SHP77 treated with DMSO at 0.1 percent for 48 hours (cell line): ENCODE measurements at regions not wholly inside any gene's neighbourhood (a gene's known extent, or its start where the extent isn't known, plus 50 kb on each side); places are given as distances from the start of the nearest gene placed in this dataset.
"Not testable (repeated sequence)": the region's sequence is repeated elsewhere in the genome, so short reads cannot be mapped to it uniquely, and the experiment has no call there.

Experiments
- DNase-seq: peaks from one replicate; lab custom pipeline; 2025; lab: John Stamatoyannopoulos, UW

DNA sequence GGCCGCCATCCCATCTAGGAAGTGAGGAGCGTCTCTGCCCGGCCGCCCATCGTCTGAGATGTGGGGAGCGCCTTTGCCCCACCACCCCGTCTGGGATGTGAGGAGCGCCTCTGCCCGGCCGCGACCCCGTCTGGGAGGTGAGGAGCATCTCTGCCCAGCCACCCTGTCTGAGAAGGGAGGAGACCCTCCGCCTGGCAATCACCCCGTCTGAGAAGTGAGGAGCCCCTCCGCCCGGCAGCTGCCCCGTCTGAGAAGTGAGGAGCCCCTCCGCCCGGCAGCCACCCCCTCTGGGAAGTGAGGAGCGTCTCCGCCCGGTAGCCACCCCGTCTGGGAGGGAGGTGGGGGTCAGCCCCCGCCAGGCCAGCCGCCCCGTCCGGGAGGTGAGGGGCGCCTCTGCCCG, 194.2 kb upstream of the FBXL4 start:
- DNase-seq, result not testable (repeated sequence)

DNA sequence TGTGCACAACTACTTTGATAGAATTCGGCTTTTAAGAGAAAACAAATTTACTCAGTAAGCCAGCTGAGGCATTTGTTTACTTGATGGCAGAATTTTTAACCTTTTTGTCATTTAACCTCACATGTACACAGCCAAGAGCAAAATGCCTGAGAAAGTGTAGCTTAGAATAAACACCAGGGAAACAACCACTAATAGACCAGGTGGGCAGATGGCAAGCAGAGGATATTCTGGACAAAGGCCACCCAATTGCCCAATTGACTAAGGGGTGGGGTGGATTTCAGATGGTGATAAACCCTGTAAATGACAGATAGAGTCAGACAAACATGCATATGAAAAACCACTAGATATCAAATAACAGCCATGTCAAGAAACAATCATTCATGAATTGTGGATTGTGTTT, 190.7 kb upstream of the FBXL4 start:
- DNase-seq, result no peak

DNA sequence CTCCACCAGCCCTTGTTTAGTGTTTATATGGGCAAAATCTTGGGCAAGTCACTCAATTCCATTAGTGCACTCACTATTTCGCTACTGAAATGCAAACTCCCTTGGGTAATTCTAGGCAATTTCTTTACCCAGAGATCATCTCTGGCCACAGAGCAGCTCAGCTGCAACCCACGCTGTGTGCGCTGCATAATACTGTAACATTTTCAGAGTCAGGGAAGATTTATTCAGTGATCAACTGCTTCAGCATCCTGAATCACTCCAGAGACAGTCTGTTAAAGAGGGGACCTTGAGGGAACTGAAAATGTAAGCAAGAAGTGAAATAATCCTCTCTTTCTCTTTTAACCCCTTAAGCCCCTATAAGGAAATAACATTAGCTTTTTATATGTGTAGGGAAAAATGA, 189.6 kb upstream of the FBXL4 start:
- DNase-seq, result no peak

DNA sequence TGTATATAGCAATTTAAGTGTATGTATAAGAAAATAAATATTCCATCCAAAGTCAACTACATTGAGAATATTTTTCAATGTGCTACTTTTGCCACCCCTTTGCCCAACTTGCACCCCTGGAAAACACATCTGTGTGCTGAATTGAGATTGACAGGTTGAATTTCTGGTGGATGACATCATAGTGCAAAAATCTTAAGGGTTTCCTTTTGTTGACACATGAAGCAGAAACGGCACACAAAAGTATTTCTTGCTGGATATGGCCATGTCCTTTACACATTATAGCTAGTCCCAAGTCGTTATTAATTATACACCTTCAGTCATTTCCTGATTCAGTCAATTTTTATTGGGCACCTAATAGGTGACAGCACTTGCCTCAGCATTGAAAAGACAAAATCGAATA, 188.7 kb upstream of the FBXL4 start:
- no peak for DNase-seq

DNA sequence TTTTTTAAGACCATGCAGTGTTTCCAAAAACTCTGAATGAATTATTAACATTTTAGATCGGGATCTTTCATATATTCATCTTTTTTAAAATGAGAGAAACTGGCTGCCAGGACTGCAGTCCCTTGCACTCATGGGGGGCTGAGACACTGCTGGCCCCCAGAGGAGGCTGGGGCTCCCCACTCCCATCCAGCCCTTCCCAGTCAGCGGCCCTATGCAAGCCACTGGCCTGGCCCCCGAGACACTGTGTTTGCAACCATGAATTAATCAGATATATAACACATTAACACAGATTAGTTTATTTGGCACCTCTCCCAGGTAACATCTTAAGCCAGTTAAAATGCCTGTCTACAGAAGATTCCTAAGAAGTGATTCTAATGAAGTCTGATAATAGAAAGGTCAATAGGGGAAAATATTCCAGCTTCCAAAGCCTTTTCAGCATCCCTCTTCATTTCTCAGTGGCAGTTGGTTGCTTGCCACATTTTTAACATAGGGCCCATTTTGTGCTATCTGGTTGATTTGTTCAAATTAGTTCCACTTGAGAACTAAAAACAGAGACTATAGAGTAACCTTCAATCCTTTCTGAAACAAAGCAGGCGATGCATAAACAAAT, 184.4 kb upstream of the FBXL4 start:
- no peak for DNase-seq

DNA sequence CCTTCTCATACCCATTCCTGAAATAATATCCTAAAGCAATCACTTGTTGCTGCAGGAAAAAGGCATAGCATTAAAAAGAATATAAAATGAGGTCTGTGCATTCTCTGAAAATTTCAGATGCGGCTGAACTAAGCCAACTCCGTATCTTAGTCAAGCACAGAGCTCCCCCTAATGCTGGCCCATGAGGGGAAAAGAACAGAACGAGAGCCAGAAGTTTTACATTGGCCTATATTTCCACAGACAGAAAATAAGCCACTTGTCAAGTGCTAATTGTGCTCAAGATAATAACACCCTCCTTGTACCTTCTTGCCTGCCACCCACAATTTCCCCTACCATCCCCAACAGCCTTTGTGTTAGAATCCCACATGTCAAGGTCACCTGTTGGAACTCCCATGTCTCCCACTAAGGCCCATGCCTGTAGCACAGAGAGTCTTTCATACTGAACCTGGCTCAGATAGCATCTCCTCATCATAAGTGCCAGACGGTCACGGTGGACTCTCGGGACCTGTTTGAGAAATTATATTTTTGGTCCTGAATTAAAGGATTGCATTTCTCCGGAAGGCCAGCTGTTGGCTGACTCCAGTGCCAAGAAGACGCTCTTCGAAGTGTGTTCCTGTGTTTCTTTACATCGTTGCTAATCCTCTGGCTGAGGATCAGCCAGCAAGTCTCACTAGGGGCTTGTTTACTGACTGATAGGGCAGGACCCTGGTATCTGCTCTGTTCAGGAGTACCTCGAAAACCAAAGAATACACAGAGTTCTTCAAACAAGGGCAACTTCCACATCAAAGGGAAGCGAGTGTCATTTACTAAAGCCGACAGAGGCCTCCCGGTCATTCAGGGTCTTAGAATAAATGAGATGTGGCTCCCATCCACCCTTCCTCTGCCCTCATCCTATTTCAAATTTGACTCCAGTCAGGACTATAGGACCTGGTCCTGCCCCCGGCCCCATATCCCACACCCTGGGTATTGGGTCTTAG, 183.4 kb upstream of the FBXL4 start:
- no peak for DNase-seq

DNA sequence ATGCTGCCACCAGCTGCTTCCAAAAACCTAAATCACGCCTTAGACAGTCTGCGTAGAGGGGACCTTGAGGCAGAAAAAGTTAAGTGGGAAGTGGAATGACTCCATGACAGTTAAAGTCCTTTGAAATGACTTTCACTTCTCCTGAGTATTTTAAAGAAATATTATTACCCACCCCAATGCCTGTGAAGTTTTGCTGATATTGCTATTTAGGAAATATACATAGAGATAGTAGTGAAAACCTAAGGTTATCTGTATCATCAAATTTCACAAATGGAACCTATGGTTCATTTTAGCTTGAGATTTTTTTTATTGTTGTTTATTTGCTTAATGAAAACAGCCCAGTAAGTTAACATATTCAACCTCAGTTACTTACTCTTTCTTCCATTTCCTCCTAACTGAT, 182.1 kb upstream of the FBXL4 start:
- no peak for DNase-seq

DNA sequence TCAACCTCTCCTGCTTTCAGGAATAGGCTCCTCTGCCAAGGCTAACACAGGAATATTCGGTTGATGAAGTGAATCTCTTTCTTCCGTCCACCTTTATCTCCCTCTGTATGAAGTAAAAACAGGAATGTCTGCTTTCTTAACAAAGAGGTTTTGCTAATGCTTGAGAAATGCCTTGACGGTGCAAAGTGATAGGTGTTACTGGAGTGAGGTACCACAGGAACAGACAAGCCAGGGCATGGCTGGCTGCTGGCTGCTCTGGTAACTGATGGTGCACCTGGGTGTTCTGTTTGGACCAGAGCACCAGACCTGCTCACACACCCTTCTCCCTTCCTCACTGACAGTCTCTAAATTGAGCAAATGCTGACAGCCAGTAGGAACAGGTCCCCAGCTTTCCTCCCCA, 174.0 kb upstream of the FBXL4 start:
- no peak for DNase-seq

DNA sequence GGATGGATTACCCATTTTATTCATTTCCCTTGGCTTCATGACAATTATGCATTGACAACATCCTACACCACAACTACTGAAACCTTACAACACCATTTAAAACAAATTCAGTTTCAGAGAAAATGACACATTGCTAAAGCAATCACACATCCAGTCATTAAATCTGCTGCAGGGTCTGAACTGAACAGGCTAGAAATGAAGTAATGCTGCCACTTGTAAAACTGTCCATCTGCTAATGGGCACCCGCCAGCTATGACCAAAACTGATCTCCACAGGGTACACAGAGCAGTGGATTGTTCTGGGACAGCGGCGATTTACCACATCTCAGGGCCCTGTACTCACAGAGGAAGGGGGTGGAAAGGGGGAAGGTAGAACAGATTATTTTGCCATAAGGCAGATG, 172.9 kb upstream of the FBXL4 start:
- no peak for DNase-seq

DNA sequence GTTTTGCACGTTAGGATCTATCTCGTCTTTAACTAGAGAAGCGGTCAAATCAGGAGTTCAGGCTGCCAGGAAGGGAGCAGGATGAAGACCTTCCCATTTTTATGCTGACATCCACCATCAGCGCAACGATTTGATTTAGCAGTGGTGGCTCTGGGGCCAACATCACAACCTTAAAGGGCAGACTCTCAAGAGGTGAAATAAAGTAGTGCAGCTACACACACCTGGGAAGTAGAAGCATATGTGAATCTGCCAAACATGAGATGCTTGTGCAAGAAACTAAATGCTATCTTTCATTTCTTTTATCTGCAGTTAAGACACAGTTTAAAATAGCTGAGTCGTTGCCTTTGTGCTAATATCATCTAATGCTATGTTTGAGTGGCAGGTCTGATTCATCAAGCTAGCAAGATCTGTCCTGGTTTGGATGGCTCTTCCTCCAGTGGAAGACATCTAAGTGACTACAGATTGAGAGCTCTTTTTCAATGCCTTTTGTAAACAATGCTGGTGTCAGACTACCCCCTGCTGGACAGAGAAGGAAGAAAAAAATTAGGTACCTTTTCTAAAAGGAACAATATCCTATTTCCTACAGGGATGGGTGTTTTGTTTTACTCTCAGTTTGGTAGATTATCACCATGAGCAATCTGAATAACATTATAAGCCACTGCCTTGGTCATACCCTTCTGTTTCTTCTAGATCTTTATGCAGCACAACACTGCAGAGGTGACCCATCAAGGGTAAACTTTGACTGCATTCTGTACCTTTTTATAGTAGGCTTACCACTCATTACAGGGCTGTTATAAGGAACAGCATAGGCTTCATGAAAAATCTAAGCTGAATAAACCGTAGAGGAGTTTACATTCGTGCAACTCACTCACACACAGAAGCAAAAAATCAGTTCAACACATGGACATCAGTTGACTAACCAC, 171.6 kb upstream of the FBXL4 start:
- peak; percentile 71 for DNase-seq

DNA sequence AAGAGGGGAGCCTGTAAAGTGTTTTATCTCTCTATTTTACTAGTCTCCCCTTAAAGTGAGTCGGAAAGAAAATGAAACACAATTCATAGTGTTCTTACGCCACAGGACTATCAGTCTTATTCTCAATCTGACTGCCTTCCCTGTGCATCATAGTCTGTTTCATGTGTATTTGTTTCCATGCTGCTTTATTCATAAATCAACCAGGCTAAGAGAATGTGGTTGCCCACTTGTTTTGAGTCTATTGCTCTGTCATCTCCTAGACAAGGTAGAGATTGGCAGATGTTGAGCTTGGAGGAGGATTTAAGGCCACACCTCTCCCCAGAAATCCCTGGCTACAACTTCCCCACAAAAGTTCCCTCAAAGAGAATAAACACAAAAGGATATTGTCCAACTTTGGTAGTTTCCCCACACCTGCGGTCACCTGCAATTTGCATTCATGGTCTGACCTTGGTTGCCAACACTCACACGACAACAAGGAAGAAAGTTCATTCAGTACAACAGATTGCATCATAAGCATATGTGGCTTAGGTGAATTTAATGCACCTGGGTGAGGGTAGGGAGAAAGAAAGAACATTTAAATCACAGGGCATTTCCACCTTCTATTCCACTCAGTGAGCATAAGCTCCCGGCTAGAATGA, 167.1 kb upstream of the FBXL4 start:
- DNase-seq, result no peak

DNA sequence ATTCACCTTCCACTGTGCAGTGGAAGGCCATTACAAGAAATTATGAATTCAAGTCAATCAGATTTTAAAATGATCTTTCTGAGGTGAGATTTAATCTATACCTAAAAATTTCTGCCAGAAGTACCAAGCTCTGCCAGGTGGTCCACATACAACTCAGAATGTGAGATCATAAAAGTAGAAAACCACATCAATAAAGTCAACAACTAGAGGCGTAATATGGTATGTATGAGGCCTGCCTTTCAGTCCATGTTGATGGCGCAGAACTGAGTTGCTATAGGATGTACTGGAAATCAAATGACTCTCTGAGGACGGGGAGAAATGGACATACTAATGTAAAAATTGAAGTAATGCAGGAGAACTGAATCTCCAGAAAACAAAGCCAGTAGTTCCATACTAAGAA, 163.8 kb upstream of the FBXL4 start:
- DNase-seq, result no peak

DNA sequence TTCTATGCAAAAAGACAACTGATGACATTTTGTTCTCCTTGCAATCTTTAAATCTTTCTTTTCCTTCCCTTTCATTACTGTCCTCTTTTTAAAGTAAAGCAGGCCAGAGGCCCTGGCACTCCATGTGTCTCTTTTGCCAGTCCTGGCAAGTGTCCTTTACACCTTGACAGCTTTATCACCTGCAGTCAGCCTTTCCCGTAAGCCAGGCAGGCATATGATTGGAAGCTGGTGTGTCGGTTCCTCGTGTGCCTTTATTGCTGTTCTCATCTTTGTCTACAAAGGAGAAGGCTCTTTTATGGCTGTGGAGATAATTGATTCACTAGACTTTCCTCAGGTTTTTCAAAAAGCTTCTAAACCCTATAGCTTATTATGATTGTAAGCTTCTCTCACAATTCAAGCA, 162.3 kb upstream of the FBXL4 start:
- no peak for DNase-seq

DNA sequence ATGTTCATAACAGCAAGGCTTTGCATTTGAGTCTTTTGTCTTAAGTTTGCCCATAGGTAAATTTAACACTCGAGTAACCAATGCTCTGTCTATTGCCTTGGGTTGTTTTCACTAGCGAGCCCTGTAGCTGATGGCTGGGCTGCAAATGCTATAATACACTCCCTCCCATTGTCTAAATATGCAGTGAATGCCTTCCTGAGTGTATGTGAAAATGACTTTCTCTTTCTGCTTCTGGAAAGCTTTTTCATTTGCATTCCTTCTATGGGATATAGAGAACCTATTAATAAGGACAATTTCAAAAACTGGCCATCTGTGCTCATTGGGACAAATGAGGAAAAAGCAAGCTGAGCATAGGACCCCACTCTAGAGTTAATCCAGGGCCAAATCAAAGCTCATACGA, 156.5 kb upstream of the FBXL4 start:
- DNase-seq, result no peak

DNA sequence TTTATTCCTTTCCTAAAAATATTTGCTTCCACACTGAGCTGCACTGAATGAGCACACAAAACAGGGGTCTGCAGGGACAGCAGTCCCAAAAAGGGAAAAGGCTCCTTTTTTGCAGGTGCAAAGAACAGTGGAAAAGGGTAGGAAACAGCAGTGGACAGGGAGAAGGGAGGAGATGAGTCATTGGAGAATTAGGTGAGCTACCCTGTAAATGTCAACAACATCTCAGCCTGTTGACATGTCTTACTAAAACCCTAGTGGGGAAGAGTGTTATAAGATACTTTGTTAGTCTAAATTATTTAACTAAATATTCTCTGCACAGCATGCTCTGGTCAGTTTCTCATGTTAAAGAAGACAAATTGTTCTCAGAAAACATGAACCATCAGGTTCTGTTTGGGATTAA, 151.5 kb upstream of the FBXL4 start:
- DNase-seq, result no peak

DNA sequence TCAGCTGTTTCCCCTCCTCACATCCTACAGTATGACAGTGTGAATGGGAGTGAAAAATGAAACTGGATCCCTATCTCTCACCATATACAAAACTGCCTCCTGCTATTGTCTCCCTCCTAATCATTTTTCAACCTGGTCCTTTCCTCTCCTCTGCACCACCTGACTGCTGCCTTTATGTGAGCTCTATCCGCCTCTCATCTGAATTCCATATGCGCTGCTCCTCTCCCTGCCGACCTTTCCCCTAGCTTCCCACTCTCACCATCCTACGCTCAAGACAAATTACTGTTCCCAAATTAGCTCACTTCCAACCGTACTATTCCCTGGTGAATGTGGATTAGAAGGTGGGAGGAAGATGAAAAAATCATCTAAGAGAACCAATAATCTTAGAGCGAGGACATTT, 148.4 kb upstream of the FBXL4 start:
- DNase-seq, result no peak

DNA sequence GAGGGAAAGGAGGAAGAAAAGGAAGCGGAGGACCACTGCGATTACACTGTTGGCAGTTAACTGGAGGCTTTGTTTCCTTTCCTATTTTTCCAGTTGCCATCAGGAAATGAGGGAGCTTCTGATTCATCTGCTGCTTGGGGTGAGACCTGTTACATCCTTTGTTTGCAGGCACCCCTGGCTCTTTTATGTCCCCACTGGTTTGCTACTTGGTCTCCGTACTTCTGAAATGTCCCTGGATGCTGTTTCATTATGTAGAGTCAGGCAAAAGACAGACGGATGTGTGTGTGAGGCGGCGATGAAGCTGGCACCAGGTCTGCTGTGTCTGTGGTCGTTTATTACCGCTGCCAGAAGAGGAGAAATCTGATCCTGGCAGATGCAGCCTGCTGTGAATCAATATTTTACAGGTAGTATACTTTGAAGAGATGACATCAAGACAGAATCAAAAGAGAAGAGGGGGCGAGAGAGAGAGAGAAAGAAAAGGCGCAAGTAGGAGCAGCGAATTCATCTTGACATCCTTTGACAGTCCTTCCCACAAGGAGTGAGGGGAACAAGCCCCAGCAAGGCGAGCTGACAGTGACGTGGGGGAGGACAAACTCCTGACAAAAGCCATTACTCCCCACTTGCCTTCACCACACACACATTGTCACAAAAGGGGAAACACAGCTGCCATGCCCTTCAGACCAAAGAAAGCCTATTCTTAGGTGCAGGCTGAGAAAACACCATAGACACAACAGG, 145.9 kb upstream of the FBXL4 start:
- no peak for DNase-seq

DNA sequence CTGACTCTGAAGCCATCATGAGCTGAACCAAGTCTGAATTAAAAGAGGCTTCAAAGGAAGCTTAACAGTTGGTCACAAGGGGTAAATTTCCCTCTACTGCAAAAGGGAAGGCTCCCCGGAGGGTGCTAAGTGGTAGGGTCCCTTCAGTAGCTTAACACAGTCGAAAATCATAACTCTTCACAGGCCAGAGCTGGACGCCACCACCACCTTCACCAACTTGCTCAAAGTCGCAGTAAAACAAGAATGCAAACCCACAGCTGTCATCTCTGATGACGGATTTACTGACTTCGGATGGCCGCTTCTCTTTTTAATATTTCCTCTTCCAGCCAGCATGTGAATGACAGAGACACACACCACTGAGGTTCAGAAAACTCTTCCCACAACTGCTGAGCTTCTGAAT, 144.7 kb upstream of the FBXL4 start:
- DNase-seq, result no peak

DNA sequence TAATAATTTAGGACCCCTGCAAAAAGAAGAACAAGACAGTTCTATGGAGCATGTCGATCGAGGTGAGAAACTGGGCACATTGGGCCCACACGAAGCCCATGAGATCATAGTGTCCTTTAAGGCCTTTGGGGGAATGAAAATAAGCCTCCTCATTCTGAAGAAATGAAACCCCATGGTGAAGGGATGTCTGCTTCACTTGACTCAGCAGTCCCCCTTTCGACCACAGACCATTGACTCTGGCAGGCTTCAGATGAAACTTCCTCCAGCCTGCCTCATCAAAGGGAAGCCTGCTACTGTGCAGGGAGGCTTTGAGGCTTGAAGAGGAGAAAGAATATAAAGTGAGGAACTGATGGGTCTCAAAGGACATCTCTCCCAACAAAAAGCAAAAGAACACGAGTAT, 144.2 kb upstream of the FBXL4 start:
- DNase-seq, result no peak

DNA sequence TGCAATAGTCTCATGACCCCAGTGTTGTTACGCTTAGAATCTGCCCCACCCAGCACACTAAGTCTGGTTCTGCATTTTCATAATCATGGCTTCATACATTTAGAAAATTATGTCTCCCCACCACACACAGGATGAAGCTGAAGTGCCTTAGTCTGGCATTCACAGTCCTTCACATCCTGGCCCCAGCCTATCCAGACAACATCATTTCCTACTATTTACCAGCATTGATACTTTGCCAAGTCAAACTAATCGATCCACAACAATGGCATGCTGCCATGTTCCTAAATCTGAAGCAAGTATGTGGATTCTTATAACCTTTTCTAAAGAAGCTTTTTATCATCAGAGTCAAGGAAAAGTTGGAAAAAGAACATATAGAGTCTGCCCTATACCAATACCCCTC, 132.4 kb upstream of the FBXL4 start:
- no peak for DNase-seq

DNA sequence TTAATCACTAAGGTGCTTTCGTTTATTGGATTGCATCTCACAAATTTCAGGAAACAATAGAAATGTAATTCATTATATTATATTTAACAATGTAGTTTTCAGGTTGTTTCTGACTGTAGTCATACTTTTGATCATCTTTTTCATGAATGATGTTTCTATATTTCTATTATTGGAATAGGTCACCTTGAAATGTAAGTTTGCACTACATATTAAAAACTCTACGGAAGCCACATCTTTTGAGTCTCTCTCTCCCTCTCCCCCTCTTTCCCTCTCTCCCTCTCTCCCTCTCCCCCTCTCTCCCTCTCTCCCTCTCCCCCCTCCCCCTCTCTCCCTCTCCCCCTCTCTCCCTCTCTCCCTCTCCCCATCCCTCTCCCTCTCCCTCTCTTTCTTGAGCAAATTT, 131.3 kb upstream of the FBXL4 start:
- DNase-seq, result no peak
